HG03575 (cell line): ENCODE measurements at regions not wholly inside any gene's neighbourhood (a gene's known extent, or its start where the extent isn't known, plus 50 kb on each side); places are given as distances from the start of the nearest gene placed in this dataset.
"Not testable (repeated sequence)": the region's sequence is repeated elsewhere in the genome, so short reads cannot be mapped to it uniquely, and the experiment has no call there.

Source experiments
- ATAC-seq: cut with Tn5 transposase; IDR thresholded peaks from one replicate; pipeline ENCODE4 v1.9.1; 2021; ENCODE audit not compliant: unreplicated experiment, insufficient number of reproducible peaks, low FRiP score; ENCODE audit errors: extremely low read depth

DNA sequence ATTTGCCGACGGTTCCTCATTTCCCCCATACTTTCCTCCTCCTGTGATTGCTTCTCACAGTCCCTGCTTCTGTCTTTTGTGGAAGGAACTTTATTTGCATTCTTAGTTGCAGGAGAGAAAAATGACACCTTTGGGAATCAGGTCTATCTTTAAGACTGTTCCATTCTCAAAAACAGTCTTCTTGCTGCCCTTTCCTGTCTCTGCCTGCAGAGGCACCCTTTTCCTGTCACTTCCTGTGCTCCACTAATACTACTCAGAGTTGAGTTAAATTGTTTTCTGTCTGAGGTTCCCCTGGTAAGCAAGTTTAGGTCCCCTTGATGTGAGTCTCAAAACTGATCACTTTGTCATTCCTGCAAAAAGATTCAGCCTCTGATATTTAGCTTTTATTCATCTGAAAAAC is 208.8 kb upstream of the CLNK start:
- no peak for ATAC-seq

DNA sequence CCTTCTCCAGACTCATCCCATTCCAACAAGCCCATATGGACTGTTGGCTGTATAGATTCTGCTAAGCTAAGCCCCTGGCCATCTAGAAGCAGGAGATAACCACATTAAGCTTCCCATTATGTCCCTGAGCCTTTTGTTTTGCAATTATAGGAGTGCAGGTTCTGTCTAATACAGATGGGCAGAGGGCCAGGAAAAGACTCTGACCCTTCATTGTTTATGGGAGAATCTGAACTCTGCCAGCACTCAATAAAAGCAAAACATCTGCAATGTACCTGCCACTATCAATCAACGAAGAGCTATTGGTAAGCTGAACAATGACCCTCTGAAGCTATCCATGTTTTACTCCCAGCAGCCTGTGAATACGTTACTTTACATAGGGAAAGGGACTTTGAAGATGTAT is 207.3 kb upstream of the CLNK start:
- ATAC-seq, result no peak

- no peak for ATAC-seq
Measured at GRCh38 chr4:10889819-10890218, 205.3 kb upstream of the CLNK start.

DNA sequence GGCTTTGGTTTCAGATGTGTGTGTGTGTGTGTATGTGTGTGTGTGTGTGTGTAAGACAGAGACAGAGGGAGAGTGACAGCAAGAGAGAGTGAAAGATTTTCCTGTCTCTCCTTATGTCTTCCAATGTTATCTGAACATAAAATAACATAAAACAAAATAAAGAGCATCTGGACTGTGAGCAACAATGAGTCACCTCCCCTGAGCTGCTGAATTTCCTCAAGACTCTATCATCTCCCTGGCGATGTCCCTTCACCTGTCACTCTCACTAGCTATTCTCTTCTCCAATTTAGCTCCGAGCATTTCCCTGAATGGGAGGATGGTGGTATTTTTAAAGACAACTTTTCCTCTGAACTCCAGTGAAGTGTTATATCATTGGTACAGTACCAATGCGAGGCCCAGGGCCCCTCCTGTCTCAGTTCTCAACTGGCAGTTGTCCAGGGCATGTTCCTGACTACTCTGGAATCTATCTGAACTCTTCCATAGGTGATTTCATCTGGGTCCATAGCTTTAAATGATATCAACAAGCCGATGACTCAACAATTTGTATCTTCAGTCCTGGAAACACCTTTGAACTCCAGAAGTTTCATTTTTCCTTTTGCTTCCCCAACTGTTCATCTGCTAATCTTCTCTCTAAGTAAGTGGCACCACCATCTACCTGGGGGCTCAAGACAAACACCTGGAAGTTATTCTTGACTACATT is 195.0 kb upstream of the CLNK start:
- no peak for ATAC-seq

DNA sequence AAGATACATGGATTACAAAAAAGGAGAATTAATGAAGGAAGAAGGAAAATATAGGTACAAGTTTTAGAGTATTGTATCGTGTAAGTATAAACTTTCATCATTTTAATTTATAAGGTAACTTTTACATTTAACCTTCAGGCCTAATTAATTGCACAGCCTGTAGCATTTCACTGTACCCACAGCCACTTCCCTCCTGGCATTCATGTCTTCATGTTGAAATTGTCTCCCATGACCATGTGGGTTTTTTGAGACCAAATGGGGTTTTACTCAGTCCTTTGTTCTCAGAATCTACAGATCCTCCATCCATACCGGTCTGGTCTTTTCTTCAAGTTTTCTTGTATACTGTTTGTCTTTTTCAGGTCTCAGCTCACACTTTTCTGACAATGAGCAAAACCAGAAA is 194.3 kb upstream of the CLNK start:
- no peak for ATAC-seq

GRCh38 chr4:10877076-10877475 is 192.5 kb upstream of the CLNK start:
- ATAC-seq, result no peak

GRCh38 chr4:10875144-10875799 is 190.7 kb upstream of the CLNK start:
- ATAC-seq, result no peak

GRCh38 chr4:10873809-10874208 is 189.2 kb upstream of the CLNK start:
- no peak for ATAC-seq

DNA sequence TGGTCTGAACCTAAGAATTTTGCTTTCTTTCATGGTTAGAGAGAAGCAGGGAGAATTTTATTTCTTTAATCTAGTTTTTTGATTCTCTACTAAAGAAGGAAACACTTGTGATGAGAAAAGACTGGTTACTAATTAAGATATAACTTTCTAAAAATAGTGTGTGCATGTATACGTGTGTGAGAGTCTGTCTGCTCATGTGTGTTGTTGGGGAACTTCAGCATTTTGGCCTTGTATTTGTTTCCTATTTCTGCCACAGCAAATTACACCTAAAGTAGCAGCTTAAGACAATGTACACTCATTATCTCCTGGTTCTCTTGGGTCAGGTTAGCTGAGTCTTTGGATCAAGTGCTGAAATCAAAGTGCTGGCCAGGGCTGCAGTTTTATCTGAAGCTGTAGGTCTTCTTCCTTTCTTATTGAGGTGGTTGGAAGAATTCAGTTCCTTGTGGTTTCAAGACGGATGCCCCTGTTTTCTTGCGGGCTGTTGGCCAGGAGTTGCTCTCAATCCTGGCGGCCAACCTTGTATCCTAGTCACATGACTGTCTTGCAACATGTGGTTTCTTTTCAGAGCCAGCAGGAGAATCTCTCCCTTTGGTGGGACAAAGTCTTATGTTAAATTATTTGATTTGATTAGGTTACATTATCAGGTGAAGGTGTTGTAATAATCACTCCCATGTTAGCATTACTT is 188.4 kb upstream of the CLNK start:
- no peak for ATAC-seq

- ATAC-seq, result no peak
Measured at GRCh38 chr4:10866666-10867065, 182.1 kb upstream of the CLNK start.

DNA sequence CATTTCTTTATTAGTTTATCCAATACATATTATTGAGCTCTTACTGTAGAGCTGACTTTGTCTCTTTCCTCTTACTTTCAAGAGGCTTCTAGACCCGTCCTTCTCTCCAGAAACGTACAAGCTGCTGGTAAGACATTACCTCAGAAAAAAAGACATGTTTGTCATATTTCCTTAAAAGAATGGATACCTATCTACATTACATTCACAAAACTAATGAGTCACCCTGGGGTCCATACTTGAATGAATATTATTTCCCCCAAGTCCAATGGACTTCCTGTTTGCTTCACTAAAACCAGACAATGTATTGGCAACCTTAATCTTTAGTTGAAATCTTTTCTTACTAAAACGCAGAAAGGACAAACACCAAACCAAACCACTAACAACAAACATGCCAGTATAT is 176.5 kb upstream of the CLNK start:
- ATAC-seq, result no peak

- no peak for ATAC-seq
Measured at GRCh38 chr4:10856271-10856782, 171.8 kb upstream of the CLNK start.

GRCh38 chr4:10853196-10853595 is 168.6 kb upstream of the CLNK start:
- no peak for ATAC-seq

DNA sequence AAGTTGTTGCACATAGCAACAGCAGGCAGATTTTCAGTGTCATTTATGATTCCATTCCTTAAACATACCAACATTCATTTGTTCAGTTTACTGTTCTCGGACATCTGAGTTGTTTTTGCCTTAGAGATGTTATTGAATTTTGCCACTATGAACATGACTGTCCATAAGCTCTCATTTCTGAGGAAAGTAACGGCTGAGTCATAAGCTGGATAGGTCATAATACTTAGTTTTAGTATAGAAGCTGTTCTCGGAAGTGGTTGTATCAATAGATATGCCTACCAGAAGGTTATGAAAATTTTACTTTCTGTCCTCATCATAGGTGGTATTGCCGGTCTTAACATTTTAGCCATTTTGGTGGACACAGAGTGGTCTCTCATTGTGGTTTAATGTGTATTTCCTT is 157.1 kb upstream of the CLNK start:
- ATAC-seq, result no peak

GRCh38 chr4:10837151-10837550 is 152.6 kb upstream of the CLNK start:
- no peak for ATAC-seq

DNA sequence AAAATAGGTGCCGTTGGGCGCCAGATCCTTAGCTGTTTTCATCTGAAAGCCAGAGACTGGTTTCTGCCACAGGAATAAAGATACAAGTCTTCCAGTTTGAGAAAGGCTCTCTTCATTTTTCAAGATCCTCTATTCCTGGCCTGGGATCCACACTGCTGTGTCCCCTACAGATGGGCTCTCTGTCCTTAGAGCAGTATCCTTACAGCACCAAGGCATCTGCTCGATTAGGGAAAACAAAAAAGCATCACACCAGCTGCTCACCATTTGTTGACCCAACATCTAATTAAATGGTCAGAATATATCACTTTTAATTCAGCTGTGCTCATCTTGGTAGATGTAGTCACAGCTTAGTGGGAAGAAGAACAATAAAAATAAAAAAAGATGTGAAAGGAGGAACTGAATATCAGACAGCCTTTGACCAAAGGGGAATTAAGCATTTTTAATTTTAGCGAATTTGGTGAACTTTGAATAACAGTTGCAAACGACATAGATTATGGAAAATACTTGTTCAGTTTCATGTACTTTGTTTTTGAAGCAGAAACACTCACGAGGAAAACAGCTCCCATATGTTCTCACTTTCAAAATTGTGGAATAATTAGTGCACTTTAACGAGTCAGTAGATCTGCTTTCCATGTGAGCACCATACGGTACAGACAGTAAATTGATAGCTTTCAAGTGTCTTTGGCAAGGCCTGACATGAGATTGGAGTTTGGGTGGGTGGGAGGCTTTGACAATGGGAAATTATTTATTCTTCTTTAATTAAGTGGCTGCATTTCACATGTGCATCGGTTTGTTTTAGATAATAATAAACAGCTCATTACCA is 148.4 kb upstream of the CLNK start:
- no peak for ATAC-seq

DNA sequence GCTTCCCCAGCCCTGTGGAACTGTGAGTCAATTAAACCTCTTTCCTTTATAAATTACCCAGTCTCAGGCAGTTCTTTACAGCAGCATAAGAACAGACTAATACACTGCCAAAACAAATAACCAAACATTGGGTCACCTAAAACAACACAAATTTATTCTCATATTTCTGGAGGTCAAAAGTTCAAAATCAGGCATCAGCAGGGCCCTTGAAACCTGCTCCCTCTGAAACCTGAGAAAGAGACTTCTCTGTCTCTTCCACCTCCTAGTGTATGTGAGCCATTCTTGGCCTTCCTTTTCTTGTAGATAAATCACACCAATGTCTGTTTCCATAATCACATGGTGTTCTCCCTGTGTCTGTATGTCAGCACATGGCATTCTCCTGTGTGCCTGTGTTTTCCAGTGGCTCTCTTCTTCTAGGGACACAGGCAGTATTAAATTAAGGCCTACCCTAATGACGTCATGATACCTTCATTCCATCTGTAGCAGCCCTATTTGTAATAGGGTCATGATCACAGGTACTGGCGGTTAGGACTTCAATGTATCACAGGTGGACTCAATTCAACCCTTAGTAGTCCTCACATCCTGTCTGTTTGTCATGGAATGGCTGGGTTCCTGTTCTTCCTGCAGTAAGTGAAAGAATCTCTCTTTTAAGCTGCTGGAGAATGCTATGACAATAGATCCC is 147.3 kb upstream of the CLNK start:
- no peak for ATAC-seq

DNA sequence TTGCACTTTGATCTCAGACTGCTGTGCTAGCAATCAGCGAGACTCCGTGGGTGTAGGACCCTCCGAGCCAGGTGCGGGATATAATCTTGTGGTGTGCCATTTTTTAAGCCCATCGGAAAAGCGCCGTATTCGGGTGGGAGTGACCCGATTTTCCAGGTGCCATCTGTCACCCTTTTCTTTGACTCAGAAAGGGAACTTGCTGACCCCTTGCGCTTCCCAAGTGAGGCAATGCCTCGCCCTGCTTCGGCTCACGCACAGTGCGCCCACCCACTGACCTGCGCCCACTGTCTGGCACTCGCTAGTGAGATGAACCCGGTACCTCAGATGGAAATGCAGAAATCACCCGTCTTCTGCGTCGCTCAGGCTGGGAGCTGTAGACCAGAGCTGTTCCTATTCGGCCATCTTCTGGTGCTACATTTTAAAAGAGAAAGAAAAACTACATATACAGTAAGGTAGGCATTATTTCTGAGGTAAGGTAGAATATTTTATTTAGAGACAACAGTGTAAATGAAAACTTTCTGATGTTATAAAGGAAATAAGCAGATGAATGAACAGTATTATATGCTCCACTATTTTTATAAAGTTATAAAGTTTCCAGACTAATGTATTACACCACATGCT is 144.5 kb upstream of the CLNK start:
- not testable (repeated sequence) for ATAC-seq
